ENCODE measurements at regions not wholly inside any gene's neighbourhood (a gene's known extent, or its start where the extent isn't known, plus 50 kb on each side); places are given as distances from the start of the nearest gene placed in this dataset.

- TF ChIP-seq POLR2AphosphoS5 (IDR thresholded peaks at IDR 0.05; ENCODE audit: low read depth, low read length), result no peak
- no peak for TF ChIP-seq CTCF (IDR thresholded peaks at IDR 0.05)
Measured at GRCh38 chr1:163609858-163610257, 288.1 kb downstream of the NUF2 start.
